Hematopoietic multipotent progenitor cell treated with erythropoietin and hydrocortisone succinate and interleukin-3 and kit ligand, for 8 days (in vitro differentiated cells): ENCODE measurements at regions not wholly inside any gene's neighbourhood (a gene's known extent, or its start where the extent isn't known, plus 50 kb on each side); places are given as distances from the start of the nearest gene placed in this dataset.

ENCODE experiments used
- DNase-seq: peaks from one replicate; pipeline ENCODE4 v3.0.0-alpha.2; 2015

- DNase-seq, result no peak
These were observed 182.3 kb upstream of the GSE1 start for GRCh38 chr16:85430523-85431421.

DNA sequence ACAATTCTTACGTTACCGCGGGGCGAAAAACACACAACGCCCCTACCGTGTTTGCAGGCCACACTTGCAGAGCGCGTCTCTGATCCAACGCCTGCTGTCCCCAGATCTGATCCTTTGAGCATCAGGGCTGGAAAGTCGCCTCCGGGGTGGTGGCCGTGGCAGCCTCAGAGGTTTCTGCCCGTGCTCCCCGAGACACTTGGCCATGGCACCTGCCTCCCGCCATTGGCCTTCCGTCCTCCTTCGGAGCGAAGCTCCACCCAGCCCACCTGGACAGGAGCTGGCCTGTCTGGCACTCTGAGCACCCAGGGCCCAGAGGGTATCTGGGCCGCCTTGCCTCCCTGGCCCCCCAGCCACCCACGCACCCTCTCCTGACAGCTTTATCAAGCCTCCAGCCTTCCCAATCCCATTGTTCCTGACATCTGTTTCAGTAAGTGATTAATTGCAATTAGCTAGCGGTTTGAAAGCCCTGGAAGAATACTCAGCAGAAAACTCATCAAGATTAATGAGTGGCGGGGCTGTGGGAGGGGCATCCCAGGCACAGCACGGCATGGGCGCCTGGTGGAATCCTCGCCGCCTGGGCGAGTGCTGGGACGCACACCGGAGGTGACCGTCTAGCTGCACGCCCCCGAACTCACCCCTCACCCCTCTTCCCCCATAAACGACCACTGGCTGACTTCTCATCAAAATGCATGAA lies 181.5 kb upstream of the GSE1 start:
- DNase-seq, result no peak

DNA sequence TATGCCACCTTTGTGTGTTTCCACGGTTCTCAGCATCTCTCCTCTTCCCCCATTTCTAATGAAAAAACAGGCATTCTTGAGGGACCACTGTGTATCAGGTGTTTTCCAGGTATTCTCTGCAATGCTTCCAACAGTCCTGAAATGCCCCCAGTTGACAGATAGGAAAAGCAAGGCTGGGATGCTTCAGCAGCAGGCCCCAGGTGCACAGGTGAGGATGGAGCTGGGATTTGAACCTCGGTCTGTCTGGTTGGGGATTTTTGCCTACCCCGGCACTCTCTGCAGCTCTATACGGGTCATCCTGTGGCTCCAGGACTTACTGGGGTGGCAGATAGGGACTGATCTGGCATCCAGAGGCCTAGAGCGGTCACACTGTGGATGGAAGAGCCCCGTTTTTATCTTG lies 180.5 kb upstream of the GSE1 start:
- no peak for DNase-seq

DNA sequence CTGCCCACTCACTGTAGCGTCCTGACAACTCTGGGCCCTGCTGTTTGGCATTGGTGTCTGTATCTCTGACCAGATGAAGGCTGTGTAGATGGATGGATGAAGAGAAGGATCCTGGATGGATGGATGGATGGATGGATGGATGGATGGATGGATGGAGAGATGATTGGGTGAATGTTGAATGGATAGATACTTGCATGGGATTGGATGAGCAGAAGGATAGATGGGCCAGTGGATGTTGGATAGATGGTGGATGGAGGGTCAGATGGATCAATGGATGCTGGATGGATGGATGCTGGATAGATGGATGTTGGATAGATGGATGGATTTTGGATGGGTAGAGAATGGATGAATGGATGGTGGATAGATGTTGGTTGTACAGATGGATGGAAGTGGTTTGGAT lies 179.6 kb upstream of the GSE1 start:
- no peak for DNase-seq

DNA sequence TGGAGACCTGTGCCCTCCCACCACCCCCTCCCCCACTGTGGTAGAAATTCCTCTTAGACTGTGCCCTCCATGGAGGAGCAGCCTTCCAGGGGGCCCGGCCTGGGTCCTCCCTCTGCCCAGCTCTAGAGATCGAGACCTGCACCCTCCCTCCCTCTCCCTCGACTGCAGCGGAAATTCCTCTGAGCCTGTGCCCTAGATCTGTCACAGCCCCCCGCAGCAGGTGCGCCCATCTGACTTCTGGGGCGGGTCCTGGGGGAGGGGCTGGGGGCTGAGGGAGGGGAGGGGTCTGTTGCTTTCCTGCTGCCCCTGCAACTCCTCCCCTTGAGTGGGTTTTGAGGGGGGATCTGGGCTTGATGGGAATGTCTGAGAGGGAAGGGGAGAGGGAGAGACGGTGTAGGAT lies 177.8 kb upstream of the GSE1 start:
- DNase-seq, result no peak

- no peak for DNase-seq
These were observed 177.4 kb upstream of the GSE1 start for GRCh38 chr16:85435700-85436099.

- DNase-seq, result no peak
These were observed 176.9 kb upstream of the GSE1 start for GRCh38 chr16:85436207-85436606.

GRCh38 chr16:85436636-85437165 lies 176.4 kb upstream of the GSE1 start:
- no peak for DNase-seq

DNA sequence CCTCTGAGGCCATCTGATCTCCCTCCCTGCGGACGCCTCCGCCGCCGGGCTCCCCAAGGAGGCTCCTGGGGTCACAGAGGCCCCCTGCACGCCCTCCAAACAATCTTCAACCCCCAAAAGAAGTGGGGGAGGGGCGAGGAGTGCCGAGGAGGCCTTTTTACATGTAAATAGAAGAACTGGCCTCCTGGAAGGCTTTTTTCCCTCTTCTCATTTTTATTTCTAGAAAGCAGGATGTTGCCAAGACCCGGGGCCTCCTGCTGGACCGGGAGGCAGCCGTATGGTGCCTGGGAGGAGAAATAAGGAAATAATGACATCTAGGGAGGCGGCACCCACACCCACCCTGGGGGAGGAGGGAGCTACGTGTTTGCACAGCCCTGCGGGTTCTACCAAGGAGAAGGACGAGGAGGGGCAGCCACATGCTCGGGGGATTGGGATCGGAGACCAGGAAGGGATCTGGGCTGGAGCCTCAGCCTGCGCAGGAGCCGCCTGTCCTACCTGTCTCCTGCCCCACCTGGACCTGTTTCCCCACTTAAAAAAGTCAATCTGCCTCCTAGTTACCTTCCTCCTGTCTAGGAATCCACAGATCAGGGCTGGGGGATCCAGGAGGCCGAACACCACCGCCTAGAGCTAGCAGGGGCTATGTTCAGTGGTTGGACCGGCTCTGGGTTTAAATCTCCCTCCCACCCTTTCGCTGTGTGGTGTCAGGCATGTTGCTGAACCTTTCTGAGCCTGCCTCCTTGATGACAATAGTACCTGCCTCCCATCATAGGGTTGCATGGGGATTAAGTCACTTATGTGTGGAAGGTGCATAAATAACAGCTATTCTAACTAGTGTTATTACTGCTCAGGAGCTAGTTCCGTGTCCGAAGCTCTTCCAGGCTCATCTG lies 175.7 kb upstream of the GSE1 start:
- no peak for DNase-seq

DNA sequence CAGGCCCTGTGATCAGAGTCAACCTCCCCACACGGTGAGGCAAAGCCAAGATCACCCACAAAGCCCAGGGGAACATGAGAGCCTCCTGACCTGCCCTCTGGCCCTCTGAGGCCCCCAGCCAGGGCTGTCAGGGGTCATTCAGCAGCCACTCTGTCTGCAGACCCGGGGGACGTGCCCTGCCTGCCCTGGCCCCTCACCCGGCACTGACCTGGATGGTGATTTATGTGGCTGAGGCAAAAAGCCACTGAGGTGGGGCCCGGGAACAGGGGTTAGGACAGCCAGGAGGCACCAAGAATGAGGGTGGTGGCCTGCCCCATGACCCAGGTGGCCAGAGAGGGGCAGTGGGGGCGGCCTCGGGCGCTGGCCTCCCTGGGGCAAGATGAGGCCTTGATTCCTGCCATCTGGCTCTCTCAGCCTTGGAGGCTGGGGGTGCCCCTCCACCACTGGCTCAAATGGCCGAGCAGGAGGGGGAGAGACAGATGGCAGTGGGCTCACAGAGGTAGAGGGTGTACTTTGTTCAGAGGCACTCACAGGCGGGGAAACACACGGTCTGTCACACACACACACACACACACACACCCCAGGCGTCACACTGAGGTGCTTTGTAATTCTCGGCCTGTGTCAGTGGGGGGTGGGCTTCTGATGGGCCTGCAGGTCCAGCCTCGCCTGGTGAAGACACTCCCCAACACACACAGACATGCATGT lies 174.0 kb upstream of the GSE1 start:
- DNase-seq, result no peak

GRCh38 chr16:85440744-85441143 lies 172.4 kb upstream of the GSE1 start:
- no peak for DNase-seq

- DNase-seq, result peak; percentile 67
These were observed 171.8 kb upstream of the GSE1 start for GRCh38 chr16:85441189-85441889.

DNA sequence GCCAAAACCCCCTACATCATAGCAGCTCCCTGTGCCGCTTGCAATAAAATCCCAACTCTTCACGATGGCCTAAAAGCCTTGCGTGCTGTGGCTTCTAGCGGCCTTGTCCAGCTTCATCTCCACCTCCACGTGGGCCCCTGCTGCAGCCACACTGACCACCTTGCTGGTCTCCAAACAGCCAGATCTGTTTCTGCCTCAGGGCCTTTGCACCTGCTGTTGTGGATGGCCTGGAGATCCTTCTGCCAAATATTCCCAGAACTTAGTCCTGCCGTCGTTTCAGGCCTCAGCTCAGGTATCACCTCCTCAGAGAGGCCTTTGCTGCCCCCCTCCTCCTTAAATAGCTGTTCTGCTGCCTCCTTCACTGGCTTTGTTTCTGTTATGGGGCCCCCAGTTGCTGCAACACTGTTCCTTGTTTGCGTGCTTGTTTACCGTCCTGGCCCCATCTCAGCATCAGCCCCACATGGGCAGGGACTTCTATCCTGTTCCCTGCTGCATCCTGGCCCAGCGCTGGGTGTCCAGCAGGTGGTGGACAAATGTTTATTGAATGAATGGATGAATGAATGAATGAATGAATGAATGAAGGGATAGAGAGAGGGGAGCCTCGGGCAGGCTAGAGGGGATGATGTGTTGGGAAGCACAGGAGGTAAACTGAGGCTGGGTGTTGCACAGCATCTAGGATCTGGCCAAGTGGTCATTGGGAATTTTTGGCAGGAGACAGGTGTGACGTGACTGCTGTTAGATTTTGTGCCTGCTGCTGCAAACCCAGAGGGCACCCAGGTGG lies 171.0 kb upstream of the GSE1 start:
- DNase-seq, result no peak

DNA sequence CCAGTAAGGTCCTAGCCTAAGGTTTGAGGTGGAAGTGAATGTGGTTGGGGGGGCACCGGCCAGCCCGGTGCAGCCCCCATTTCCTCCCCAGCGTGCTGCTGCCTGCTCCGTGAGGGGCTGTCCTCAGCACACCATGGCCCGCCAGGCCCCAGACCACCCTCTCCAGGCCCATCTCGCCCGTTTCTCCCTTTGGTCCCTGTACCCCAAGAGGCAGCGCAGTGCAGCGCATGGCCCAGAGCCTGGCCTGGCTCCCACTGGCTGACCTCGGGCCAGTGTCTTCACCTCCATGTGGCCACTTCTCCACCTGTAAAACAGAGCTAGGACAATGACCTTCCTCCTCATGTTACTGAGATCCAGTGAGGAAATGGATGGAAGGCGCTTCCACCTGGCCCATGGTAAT lies 170.0 kb upstream of the GSE1 start:
- DNase-seq, result no peak

- no peak for DNase-seq
These were observed 169.6 kb upstream of the GSE1 start for GRCh38 chr16:85443531-85443930.

DNA sequence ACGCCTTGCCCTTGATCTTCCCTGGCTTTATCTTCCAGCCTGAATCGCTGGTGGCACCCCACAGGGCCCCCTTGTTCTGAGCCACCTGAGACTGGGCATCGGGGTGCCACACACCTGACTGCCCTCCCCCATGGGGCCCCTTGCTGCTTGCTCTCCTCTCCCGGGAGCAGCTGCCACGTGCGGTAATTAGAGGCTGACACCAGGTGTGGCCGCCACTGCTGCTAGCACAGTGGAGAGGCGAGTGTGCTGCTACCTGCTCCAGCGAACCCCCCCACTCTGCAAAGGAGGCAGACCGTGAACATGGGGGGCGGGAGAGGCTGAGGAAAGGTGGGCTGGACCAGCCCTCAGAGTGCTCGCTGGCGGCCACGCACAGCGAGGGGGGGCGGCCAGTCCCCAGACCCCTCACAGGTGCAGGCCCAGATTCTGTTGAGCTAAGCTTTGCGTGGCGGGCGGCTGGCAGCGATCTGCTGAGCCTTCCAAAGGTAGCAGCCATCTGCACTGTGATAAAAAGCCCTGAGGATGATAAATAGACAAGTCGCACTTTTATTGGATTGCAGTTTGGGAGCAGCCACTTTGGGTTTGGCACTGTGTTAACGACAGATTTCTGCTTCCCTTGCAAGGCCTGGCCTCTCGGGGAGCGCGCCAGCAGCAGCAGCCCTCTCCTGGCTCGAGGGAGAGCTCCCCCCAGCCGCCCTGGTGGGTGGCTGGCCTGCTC lies 167.9 kb upstream of the GSE1 start:
- no peak for DNase-seq

GRCh38 chr16:85445779-85446222 lies 167.3 kb upstream of the GSE1 start:
- DNase-seq, result no peak

DNA sequence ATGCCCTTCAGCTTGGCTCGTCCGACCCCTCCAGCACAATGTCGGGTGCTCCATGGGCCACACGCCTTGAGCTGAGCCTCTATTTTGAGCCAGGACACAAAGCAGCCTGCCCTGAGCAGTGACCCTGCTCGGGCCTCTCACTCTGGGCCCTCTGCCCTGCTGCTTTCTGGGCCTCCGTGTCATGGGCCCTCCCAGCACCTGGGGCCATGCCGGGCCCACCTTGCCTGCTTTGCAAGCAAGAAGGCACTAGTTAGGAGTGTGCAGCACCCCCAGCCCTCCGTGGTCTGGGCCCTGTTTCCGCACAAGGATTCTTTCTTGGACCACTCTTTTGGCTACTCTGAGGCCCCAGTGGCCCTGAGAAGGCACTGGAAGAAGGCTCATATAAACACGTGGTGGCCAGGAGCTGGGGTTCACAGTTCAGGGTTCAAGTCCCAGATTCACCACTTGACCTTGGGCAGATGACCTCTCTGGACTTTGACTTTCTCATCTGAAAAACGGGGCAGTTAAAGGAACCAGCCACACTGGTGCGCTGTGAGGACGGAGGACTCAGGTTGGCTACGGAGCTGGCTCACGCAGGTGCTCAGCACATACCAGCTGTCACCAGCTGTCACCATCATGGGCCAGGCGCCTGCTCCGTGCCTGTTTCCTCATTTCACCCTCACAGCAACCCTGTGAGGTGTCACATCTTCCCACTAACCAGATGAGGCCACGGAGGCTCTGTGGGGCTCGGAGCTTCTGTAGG lies 166.0 kb upstream of the GSE1 start:
- DNase-seq, result no peak

GRCh38 chr16:85447693-85448313 lies 165.3 kb upstream of the GSE1 start:
- no peak for DNase-seq
